Neural progenitor cell (in vitro differentiated cells): ENCODE measurements at regions not wholly inside any gene's neighbourhood (a gene's known extent, or its start where the extent isn't known, plus 50 kb on each side); places are given as distances from the start of the nearest gene placed in this dataset.

Experiments
- CTCF ChIP-seq: fragments of 200-600 bp; sonication (generic); IDR thresholded peaks from 2 replicates; pipeline ENCODE4 v1.5.1; 2017; ENCODE audit warnings: antibody characterized with exemption, mild to moderate bottlenecking
- EZH2 ChIP-seq: fragments of 200-600 bp; sonication (generic); IDR thresholded peaks from 2 replicates; pipeline ENCODE4 v1.6.1; 2017; ENCODE audit warnings: antibody characterized with exemption, mild to moderate bottlenecking, moderate library complexity
- EZH2phosphoT487 ChIP-seq: fragments of 200-600 bp; sonication (generic); IDR thresholded peaks from 2 replicates; pipeline ENCODE4 v1.6.1; 2017; ENCODE audit warnings: antibody characterized with exemption

DNA sequence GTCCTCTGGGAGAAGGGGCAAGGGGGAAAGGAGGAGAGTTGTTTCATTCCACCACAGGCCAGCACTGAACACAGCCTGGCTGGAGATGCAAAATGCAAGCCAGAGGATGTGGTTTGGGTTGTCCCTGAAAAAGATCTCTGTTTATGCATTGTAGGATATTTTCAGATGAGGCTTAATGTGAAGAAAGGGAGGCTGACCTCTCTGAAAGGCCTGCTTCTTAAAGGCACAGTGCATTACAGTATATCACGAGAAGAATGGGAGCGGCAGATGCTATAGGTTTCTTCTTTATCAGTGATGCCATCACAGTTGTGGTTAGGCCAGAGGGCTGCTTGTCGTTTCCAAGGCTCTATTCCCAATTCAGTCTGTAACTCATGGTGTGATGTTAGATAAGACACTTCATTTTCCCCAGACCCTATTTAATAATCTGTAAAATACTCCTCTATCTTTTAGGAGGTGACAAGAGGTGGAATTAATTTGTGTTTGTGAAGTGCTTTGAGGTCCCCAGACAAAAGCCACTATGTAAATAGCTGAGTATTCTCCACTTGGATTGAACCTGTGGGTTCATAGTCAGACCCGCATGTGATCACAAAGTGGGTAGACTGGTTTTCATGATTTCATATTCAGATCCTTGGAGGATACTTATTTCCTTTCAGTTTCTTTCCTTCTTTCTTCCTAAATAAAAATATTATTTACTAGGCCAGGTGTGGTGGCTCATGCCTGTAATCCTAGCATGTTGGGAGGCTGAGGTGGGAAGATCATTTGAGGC lies 76.5 kb upstream of the WDR26 start:
- TF ChIP-seq CTCF (no peak), EZH2phosphoT487 (no peak), EZH2 (no peak)
